ENCODE measurements at regions not wholly inside any gene's neighbourhood (a gene's known extent, or its start where the extent isn't known, plus 50 kb on each side); places are given as distances from the start of the nearest gene placed in this dataset.

- no peak for TF ChIP-seq CTCF (IDR thresholded peaks at IDR 0.05)
- no peak for TF ChIP-seq POLR2A (IDR thresholded peaks at IDR 0.05)
Observed at GRCh38 chr3:135491491-135492205, 473.9 kb upstream of the PPP2R3A start.
